ENCODE measurements at regions not wholly inside any gene's neighbourhood (a gene's known extent, or its start where the extent isn't known, plus 50 kb on each side); places are given as distances from the start of the nearest gene placed in this dataset.
"Not testable (repeated sequence)": the region's sequence is repeated elsewhere in the genome, so short reads cannot be mapped to it uniquely, and the experiment has no call there.

GRCh38 chr3:104901396-104901795 is 465.3 kb upstream of the ALCAM start:
- no peak for DNase-seq

GRCh38 chr3:104903064-104903463 is 463.6 kb upstream of the ALCAM start:
- DNase-seq, result no peak

- DNase-seq, result no peak
These were observed 460.6 kb upstream of the ALCAM start for GRCh38 chr3:104906001-104906639.

GRCh38 chr3:104907507-104907906 is 459.2 kb upstream of the ALCAM start:
- DNase-seq, result no peak

DNA sequence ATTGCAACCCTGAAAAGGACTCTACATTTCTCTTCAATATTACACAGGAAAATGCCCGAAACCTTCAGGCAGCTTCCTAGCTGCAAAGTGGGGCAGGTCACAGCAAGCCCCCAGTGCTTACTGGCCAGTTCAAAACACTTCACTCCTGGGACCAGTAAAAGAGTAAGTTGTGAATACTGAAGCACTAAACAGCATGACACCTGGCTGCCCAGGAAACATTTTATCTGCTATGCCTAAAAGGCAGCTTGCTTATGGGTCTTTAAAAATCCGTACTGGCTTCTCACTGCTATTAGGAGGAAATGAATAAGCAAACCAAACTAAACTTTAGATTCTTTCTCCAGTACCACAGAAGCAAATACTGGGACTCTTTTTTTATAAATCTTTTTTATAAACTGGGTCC is 457.9 kb upstream of the ALCAM start:
- no peak for DNase-seq

GRCh38 chr3:104909198-104909597 is 457.5 kb upstream of the ALCAM start:
- no peak for DNase-seq

DNA sequence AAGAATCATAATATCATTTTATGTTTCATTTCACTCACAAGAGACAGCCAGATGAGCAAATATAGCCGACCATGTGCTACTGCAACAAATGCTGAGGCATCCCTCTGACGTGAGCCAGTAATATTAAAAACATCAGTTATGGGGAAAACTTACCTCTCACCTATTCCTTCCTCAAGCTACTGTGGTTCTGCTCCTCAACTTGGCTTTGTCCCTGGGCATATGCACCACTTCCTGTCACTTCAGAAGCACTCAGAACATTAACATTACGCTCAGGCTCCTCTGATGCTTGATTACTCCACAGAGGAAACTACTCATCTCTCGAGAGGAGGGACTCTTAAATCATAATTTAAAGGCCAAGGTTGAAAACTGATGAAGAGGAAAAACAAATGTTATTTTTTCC is 457.0 kb upstream of the ALCAM start:
- no peak for DNase-seq

DNA sequence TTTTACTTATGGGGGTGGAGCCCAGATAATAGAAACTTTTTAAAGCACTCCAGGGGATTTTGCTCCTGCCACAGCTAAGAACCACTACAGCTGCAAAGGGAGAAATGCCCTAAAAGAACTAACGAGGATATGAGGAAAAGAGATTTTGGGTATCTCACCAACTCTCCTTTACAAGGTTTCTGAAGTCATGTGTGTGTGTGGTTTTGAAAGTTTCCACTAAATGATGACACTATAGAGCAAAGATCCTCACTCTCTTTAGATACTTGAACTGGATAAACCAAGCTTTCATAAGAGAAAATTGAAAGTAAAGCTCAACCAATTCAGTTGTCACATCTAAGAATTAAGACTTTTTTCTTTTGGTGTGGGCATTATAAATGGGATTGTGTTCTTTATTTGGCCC is 455.3 kb upstream of the ALCAM start:
- DNase-seq, result no peak

- DNase-seq, result no peak
These were observed 449.7 kb upstream of the ALCAM start for GRCh38 chr3:104916971-104917370.

GRCh38 chr3:104920512-104920911 is 446.2 kb upstream of the ALCAM start:
- DNase-seq, result no peak

DNA sequence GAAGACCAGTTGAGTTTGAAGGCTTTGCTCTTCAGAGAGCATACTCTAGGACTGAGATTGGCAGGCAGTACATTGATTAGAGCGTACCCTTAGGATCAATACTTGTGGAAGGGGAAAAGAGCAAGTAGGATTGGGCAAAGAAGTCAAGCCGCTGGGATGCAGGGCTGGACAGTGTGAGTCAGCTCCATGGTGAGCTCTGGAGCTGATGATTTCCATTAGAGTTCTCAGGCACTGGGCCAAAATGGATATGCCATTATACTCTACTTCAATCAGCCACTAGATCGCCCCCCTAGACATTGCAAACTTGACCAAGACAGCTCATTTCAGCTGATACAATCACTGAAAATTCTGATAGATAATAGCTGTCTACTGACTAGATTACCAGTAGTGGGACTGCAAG is 432.7 kb upstream of the ALCAM start:
- no peak for DNase-seq

DNA sequence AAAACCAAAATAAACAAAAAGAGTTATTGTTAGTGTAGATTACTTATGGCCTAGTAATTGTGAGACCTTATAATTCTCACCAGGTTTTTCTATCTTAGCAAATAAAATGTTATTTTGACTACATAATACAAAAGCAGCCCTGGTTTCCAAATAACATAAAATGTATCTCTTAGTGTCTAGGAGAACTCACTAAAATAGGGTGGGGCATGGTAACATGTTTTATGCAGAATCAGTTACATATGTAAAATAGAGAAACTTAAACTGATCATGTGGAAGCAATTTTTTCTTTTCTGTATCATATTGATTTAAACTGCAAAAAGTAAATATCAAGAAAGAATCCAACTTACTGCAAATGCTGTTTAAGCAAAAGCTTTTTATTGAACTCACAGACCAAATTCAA is 431.1 kb upstream of the ALCAM start:
- DNase-seq, result no peak

GRCh38 chr3:104939196-104939595 is 427.5 kb upstream of the ALCAM start:
- no peak for DNase-seq

DNA sequence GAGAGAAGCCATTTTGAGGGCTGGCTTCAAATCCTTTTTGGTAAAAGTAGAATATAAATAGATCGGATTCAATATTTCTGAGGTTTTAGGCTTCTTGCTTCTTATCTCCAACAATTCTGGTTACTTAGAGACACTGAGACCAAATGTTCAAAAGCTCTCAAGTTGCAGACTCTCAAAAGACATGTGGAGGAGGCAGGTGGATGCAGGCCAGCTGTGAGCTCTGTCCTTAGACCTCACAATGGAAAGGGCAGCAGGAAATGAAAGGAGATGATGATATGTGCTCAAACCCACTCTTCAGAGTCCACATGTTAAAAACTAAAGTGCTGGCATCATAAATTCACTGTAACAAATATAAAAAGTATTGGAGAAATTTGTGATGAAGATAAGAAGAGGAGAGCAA is 424.9 kb upstream of the ALCAM start:
- DNase-seq, result no peak

- no peak for DNase-seq
These were observed 422.7 kb upstream of the ALCAM start for GRCh38 chr3:104943974-104944373.

DNA sequence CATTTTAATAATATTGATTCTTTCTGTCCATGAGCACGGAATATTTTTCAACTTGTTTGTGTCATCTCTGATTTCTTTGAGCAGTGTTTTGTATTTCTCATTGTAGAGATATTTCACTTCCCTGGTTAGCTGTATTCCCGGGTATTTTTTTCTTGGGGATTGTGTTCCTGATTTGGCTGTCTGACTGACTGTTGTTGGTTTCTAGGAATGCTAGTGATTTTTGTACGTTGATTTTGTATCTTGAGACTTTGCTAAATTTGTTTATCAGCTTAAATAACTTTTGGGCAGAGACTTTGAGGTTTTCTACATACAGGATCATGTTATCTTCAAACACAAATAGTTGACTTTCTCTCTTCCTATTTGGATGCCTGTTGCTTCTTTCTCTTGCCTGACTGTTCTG is 418.8 kb upstream of the ALCAM start:
- no peak for DNase-seq

GRCh38 chr3:104949810-104950209 is 416.9 kb upstream of the ALCAM start:
- not testable (repeated sequence) for DNase-seq

GRCh38 chr3:104951426-104951825 is 415.3 kb upstream of the ALCAM start:
- DNase-seq, result no peak

DNA sequence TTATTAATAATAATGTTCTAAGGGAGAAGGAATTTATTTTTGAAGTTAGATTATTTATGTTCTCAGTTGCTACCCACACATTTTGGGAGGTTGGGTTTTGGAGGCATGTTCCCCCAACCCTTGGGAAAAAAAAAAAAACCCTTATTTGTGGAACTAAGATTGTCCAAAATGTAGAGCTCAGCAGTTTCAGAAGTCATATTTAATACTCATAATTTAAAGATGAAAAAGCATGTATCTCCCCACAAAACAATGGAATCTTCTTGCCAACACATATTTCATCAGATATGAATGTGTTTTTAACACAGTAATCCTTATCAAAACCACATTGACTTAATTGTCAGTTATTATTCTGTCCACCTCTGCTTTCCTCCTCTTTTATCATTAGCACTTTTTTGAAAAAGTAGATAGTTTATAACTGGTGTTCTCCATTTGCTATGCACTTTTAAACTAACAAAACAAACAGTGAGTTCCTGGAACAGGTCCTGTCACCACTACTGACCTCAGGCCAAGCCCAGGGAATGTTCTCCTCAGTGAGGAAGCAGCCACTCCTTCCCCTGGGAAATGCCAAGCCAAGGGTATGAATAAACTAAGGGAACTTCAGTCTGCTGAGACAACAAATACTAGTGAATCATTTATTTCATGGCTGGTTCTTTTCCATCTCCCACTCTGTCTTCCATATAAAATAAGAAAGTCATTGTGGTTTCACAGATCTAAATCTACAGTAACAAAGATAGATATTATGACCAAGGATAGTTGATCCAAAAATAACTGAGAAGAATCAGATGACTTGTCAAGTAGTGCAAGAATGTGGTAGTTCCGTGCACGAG is 414.4 kb upstream of the ALCAM start:
- no peak for DNase-seq

- DNase-seq, result no peak
These were observed 409.9 kb upstream of the ALCAM start for GRCh38 chr3:104956620-104957345.

GRCh38 chr3:104960579-104960978 is 406.1 kb upstream of the ALCAM start:
- DNase-seq, result no peak

DNA sequence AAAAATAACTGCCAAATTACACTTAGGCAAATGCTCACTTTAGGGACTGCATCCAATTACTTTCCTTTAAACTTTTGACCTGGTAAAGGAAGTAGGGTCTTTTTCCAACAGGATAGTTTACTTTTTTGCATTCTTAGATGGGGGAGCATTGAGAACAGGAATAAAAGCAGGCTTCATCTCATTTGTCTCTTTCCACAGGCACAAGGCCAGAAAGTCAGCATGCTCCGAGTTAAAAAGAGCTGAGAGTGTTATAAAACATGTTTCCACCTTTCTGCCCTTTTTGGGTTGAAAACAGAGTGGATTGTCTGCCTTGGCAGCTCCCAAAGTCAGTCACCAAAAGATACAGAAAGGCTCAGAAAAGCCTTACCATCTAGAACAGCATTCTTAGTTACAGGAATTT is 404.9 kb upstream of the ALCAM start:
- DNase-seq, result no peak

- no peak for DNase-seq
These were observed 392.4 kb upstream of the ALCAM start for GRCh38 chr3:104974316-104974715.

DNA sequence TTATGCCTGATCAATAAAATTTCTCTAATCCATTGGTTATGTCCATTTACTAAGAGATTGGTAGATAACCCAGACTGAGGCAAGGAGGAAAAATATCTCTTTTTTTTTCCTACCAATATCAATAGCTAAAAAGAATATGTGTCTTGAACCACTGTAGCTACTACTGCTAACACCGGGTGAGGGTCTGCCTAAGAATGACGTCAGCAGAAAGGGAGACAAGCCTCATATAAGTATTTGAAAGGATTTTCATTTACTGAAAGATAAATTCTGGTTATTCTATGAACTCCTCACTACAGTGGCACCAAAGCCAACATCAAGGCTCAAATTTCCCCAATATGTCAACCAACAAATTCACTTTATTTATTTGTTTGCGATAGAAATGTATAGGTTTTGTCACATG is 389.0 kb upstream of the ALCAM start:
- DNase-seq, result no peak

All from stimulated activated CD4-positive, alpha-beta T cell treated with anti-CD3 and anti-CD28 coated beads, Interleukin-1b, Interleukin-23, amount 100 ng/mL, for 48 hours (primary cell).